BLaER1 treated with 17β-estradiol and CSF1 and Interleukin-3, amounts not matched to agents 10 nM and 100 nM (cell line): ENCODE measurements at regions not wholly inside any gene's neighbourhood (a gene's known extent, or its start where the extent isn't known, plus 50 kb on each side); places are given as distances from the start of the nearest gene placed in this dataset.

Source experiments
- H3K27ac ChIP-seq, 11 experiments: shearing (Covaris generic); formaldehyde crosslinking; 2 replicates each; pipeline ENCODE4 v1.8.1; 2022
- H3K27me3 ChIP-seq, 11 experiments: shearing (Covaris generic); formaldehyde crosslinking; 2 replicates each; pipeline ENCODE4 v1.8.1; 2022
- H3K36me3 ChIP-seq, 11 experiments: shearing (Covaris generic); formaldehyde crosslinking; 2 replicates each; pipeline ENCODE4 v1.8.1; 2022
- H3K4me1 ChIP-seq, 10 experiments: shearing (Covaris generic); formaldehyde crosslinking; 2 replicates each; pipeline ENCODE4 v1.8.1; 2022
- H3K4me2 ChIP-seq, 11 experiments: shearing (Covaris generic); formaldehyde crosslinking; 2 replicates each; pipeline ENCODE4 v1.8.1; 2022
- H3K4me3 ChIP-seq, 10 experiments: shearing (Covaris generic); formaldehyde crosslinking; 2 replicates each; pipeline ENCODE4 v1.8.1; 2022
- H3K9ac ChIP-seq, 11 experiments: shearing (Covaris generic); formaldehyde crosslinking; 2 replicates each; pipeline ENCODE4 v1.8.1; 2022
- H3K9me3 ChIP-seq, 11 experiments: shearing (Covaris generic); formaldehyde crosslinking; replicated peaks in 1 of 11; 2 replicates each; pipeline ENCODE4 v1.8.1; 2022
- H4K20me1 ChIP-seq, 11 experiments: shearing (Covaris generic); formaldehyde crosslinking; 2 replicates each; pipeline ENCODE4 v1.8.1; 2022
- Cebpa-rat ChIP-seq, 11 experiments: shearing (Covaris generic); IDR thresholded peaks; 2 replicates each; pipeline ENCODE4 v1.8.1; 2022

DNA sequence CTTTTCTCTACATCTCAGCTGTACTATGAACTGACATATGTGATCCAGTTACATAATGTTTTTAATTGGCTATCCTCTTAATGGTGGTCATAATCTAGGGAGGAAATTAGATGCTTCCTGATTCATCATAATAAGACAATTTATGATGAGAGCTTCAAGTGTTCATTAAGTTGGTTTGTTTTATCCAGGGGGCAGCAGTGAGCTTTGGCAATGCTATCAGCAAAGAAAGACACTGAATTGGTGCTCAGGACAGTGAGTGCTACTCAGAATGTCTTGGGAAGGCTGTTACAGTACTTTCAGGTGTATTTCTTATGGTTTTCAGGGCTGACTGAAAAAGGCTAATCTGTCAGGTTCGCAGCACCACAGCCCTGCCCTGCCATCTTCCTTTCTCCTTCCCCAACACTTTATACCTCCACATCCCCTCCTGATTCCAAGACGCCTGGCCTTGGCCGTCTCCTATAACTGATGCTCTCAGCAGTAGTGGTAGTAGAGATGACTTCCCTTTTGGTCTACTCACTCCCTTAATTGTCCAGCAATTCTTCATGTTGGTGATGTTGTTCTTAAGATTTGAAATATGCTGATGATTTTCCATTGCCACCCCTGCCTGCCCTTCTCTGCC is 67.0 kb upstream of the TNFAIP3 start:
- Histone ChIP-seq H3K9ac (no peak overlapping the region), H3K4me2 (peak overlapping the region in 1 of 11 experiments; percentile 12; a peak in 1 of 22 replicates), H4K20me1 (no peaks in the 10 kb centered on the region), H3K36me3 (no peaks in the 10 kb centered on the region), H3K27ac (no peak overlapping the region), H3K27me3 (no peaks in the 10 kb centered on the region), H3K4me3 (no peak overlapping the region), H3K4me1 (peaks cover 0 to 17% (median 3%) of the 10 kb centered on the region in 10 experiments; a peak in 10 of 20 replicates), H3K9me3 (peaks cover 0 to 12% (median 6%) of the 10 kb centered on the region in 11 experiments; a peak in 9 of 22 replicates)
- TF ChIP-seq Cebpa-rat (IDR thresholded peaks at IDR 0.05): no peak

GRCh38 chr6:137800762-137801161 is 66.3 kb upstream of the TNFAIP3 start:
- Histone ChIP-seq H3K4me2 (peak overlapping the region in 1 of 11 experiments; percentile 12; a peak in 1 of 22 replicates), H3K9ac (no peak overlapping the region), H3K4me3 (no peak overlapping the region), H3K4me1 (peaks cover 0 to 17% (median 0%) of the 10 kb centered on the region in 10 experiments; a peak in 5 of 20 replicates), H3K27ac (no peak overlapping the region), H3K36me3 (no peaks in the 10 kb centered on the region), H4K20me1 (no peaks in the 10 kb centered on the region), H3K27me3 (no peaks in the 10 kb centered on the region), H3K9me3 (peaks cover 0 to 12% (median 6%) of the 10 kb centered on the region in 11 experiments; a peak in 9 of 22 replicates)
- no peak for TF ChIP-seq Cebpa-rat (IDR thresholded peaks at IDR 0.05)

GRCh38 chr6:137801352-137802114 is 65.5 kb upstream of the TNFAIP3 start:
- no peak overlapping the region for H3K4me3 ChIP-seq
- H3K9ac ChIP-seq: no peak overlapping the region
- no peak overlapping the region for H3K4me2 ChIP-seq
- H3K4me1 ChIP-seq: peaks cover 0 to 17% (median 0%) of the 10 kb centered on the region in 10 experiments; a peak in 5 of 20 replicates
- TF ChIP-seq Cebpa-rat (IDR thresholded peaks at IDR 0.05): no peak
- no peaks in the 10 kb centered on the region for H4K20me1 ChIP-seq
- no peak overlapping the region for H3K27ac ChIP-seq
- H3K9me3 ChIP-seq: peaks cover 0 to 12% (median 6%) of the 10 kb centered on the region in 11 experiments; a peak in 9 of 22 replicates
- H3K27me3 ChIP-seq: no peaks in the 10 kb centered on the region
- H3K36me3 ChIP-seq: no peaks in the 10 kb centered on the region

DNA sequence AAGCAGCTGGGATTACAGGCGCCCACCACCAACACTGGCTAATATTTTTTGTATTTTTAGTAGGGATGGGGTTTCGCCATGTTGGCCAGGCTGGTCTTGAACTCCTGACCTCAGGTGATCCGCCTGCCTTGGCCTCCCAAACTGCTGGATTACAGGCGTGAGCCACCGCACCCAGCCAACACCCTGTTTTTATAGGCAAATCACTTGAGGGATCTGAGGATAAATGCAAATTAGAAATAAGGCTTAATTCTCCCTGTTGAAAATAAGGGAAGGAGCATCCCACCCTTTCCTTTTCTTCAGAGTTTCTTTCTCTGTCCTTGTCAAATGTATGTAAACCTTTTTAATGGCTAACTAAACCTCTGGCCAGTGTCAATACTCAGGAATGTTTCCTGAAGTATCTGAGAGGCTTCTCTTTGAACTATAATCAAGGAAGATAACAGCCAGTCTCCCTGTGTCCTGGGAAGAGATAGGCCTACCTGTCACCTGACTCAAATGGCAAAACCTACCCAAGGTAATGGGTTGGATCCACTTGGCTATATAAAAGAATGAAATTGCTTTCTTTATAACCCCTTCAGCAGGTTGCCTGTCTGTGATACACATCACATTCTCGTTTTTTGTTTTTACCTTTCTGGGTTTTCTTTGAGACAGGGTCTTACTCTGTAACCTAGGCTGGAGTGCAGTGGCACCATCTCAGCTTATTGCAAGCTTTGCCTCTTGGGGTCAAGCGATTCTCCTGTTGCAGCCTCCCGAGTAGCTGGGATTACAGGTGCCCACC is 64.5 kb upstream of the TNFAIP3 start:
- H3K9ac ChIP-seq: no peak overlapping the region
- H3K36me3 ChIP-seq: no peaks in the 10 kb centered on the region
- no peaks in the 10 kb centered on the region for H3K27me3 ChIP-seq
- no peak overlapping the region for H3K27ac ChIP-seq
- peaks cover 0 to 17% (median 0%) of the 10 kb centered on the region in 10 experiments; a peak in 5 of 20 replicates for H3K4me1 ChIP-seq
- TF ChIP-seq Cebpa-rat (IDR thresholded peaks at IDR 0.05): no peak
- peaks cover 0 to 15% (median 6%) of the 10 kb centered on the region in 11 experiments; a peak in 9 of 22 replicates for H3K9me3 ChIP-seq
- H3K4me2 ChIP-seq: no peak overlapping the region
- no peak overlapping the region for H3K4me3 ChIP-seq
- H4K20me1 ChIP-seq: no peaks in the 10 kb centered on the region

DNA sequence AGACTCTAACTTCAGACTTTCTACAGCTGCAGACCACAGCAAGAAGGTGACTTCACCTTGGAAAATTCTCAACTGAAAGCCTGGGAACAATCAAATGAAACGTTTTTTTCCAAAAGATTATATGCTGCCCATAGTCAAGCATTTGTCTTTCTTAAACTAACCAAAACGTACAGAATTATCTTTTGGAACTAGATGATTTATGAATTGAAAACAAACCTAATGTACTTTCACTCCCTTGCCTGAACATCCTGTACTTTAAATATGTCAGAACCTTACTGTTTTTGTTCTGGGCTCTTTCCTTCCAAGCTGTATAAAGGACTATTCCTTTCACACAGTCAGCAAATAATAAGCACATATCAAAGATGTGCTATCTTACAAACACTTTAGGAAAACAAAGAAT is 62.4 kb upstream of the TNFAIP3 start:
- no peaks in the 10 kb centered on the region for H3K27me3 ChIP-seq
- H3K4me1 ChIP-seq: peaks cover 0 to 10% (median 0%) of the 10 kb centered on the region in 10 experiments; a peak in 1 of 20 replicates
- no peak overlapping the region for H3K9ac ChIP-seq
- H3K27ac ChIP-seq: no peak overlapping the region
- H3K9me3 ChIP-seq: peaks cover 0 to 15% (median 6%) of the 10 kb centered on the region in 11 experiments; a peak in 9 of 22 replicates
- H3K4me2 ChIP-seq: no peak overlapping the region
- no peaks in the 10 kb centered on the region for H3K36me3 ChIP-seq
- TF ChIP-seq Cebpa-rat (IDR thresholded peaks at IDR 0.05): no peak
- no peaks in the 10 kb centered on the region for H4K20me1 ChIP-seq
- H3K4me3 ChIP-seq: no peak overlapping the region

- Histone ChIP-seq H3K27ac (no peak overlapping the region), H4K20me1 (no peaks in the 10 kb centered on the region), H3K27me3 (no peaks in the 10 kb centered on the region), H3K4me1 (peaks cover 0 to 5% (median 0%) of the 10 kb centered on the region in 10 experiments; a peak in 7 of 20 replicates), H3K4me3 (no peak overlapping the region), H3K9ac (no peak overlapping the region), H3K9me3 (peaks cover 0 to 15% (median 6%) of the 10 kb centered on the region in 11 experiments; a peak in 9 of 22 replicates), H3K4me2 (no peak overlapping the region), H3K36me3 (no peaks in the 10 kb centered on the region)
- no peak for TF ChIP-seq Cebpa-rat (IDR thresholded peaks at IDR 0.05)
Measured at GRCh38 chr6:137805622-137806021, 61.4 kb upstream of the TNFAIP3 start.

DNA sequence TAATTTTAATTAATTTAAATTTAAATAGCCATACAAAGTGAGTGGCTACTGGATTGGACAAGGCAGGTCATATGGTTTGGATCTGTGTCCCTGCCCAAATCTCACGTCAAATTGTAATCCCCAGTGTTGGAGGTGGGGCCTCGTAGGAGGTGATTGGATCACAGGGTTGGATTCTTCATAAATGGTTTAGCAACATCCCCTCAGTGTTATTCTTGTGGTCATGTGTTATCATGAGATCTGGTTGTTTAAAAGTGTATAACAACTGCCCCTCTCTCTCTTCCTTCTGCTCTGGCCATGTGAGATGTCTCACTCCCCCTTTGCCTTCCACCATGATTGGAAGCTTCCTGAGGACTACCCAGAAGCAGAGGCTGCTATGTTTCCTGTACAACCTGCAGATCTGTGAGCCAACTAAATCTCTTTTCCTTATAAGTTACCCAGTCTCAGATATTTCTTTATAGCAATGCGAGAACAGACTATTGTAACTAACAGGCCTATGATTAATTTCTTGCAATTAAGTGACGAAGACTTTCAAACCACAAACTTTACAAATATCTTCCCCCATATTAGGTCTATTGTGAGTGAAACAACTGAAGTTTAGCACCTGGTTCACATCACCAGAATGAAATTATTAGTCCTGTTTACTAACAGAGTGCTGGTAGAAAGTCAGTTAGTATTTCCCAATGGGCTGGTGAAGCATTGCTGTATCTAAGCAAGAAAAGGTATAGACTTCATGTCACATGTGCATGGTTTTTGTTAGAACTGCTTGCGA is 60.0 kb upstream of the TNFAIP3 start:
- no peak for TF ChIP-seq Cebpa-rat (IDR thresholded peaks at IDR 0.05)
- Histone ChIP-seq H3K27ac (no peak overlapping the region), H3K36me3 (no peaks in the 10 kb centered on the region), H3K27me3 (no peaks in the 10 kb centered on the region), H3K9me3 (peaks cover 0 to 15% (median 6%) of the 10 kb centered on the region in 11 experiments; a peak in 9 of 22 replicates), H3K4me2 (no peak overlapping the region), H3K4me1 (peaks cover 9 to 20% (median 13%) of the 10 kb centered on the region in 10 experiments; a peak in 19 of 20 replicates), H4K20me1 (no peaks in the 10 kb centered on the region), H3K9ac (no peak overlapping the region), H3K4me3 (no peak overlapping the region)

DNA sequence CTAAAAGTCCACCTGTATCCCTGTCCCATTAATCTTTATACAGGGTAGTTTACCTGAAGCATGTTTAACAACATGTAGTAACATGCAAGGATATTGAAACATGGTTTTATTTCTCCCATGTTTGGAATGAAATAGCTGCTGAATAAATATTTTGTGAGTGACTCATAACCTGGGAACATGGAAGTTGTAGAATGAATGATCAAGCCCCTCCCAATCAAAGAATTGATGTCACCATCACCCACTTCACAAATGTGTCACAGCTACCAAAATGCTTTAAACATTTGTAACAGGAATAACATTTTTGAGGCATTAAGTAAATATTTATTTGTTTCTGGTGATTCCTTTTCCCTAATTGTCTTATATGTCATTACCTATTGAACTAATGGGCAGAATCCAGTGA is 58.9 kb upstream of the TNFAIP3 start:
- Histone ChIP-seq H3K36me3 (no peaks in the 10 kb centered on the region), H3K9me3 (peaks cover 0 to 9% (median 2%) of the 10 kb centered on the region in 11 experiments; a peak in 8 of 22 replicates), H3K9ac (no peak overlapping the region), H3K27ac (no peak overlapping the region), H3K4me2 (no peak overlapping the region), H3K27me3 (no peaks in the 10 kb centered on the region), H3K4me3 (no peak overlapping the region), H3K4me1 (peaks cover 9 to 30% (median 16%) of the 10 kb centered on the region in 10 experiments; a peak in 19 of 20 replicates), H4K20me1 (no peaks in the 10 kb centered on the region)
- no peak for TF ChIP-seq Cebpa-rat (IDR thresholded peaks at IDR 0.05)
